ENCODE measurements at regions not wholly inside any gene's neighbourhood (a gene's known extent, or its start where the extent isn't known, plus 50 kb on each side); places are given as distances from the start of the nearest gene placed in this dataset.

DNA sequence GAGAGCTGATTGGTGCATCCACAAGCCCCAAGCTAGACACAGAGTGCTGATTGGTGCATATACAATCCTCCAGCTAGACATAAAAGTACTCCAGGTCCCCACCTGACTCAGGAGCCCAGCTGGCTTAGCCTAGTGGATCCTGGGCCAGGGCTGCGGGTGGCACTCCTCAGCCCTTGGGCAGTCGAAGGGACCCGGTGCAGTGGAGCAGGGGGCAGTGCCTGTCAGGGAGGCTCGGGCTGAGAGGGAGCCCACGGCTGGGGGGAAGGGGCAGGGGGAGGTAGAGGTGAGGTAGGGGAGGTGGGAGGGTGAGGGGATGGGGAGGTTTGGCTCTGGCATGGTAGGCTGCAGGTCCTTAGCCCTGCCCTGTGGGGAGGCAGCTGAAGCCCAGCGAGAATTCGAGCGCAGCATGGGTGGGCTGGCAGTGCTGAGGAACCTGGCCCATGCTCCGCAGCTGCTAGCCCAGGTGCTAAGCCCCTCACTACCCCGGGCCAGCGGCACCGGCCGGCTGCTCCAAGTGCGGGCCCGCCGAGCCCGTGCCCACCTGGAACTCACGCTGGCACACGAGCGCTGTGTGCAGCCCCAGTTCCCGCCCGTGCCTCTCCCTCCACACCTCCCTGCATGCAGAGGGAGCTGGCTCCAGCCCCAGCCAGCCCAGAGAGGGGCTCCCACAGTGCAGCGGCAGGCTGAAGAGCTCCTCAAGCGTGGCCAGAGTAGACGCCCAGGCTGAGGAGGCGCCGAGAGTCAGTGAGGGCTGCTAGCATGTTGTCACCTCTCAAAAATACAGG, 742.8 kb downstream of the FAM181B start:
- H3K9me3 ChIP-seq, result no peaks in the 10 kb centered on the region; the same call in 2 of the 3 replicates
- no peak overlapping the region for H3K4me2 ChIP-seq
- ChIA-PET CTCF (no interaction called here), POLR2A (no interaction called here)
- no peaks in the 10 kb centered on the region for H3K4me1 ChIP-seq
- H3K4me3 ChIP-seq, result no peak overlapping the region
- no peak for ATAC-seq
- no peak for FAIRE-seq
- H3K27ac ChIP-seq, result no peak overlapping the region
- WGBS (ENCODE audit: missing lambda C conversion rate), result 31% methylated on average over 5 of the region's 27 CpGs
- TF ChIP-seq, protein P1, sequence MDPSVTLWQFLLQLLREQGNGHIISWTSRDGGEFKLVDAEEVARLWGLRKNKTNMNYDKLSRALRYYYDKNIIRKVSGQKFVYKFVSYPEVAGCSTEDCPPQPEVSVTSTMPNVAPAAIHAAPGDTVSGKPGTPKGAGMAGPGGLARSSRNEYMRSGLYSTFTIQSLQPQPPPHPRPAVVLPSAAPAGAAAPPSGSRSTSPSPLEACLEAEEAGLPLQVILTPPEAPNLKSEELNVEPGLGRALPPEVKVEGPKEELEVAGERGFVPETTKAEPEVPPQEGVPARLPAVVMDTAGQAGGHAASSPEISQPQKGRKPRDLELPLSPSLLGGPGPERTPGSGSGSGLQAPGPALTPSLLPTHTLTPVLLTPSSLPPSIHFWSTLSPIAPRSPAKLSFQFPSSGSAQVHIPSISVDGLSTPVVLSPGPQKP (IDR thresholded peaks at IDR 0.05; ENCODE audit: low read depth, low read length), result no peak
- TF ChIP-seq HEYL (CRISPR knock-in tag; IDR thresholded peaks at IDR 0.05), result no peak
- no peak for TF ChIP-seq NR3C1 (IDR thresholded peaks at IDR 0.05)
- no peak for TF ChIP-seq RNF2 (IDR thresholded peaks at IDR 0.05; ENCODE audit: borderline replicate concordance, low read depth)
- no peak for TF ChIP-seq ZC3H11A (IDR thresholded peaks at IDR 0.05)
- TF ChIP-seq CHD4 (IDR thresholded peaks at IDR 0.05; ENCODE audit: borderline replicate concordance), result no peak
- TF ChIP-seq CBX8 (IDR thresholded peaks at IDR 0.05), result no peak
- no peak for DNase-seq (ENCODE audit: low read depth in 1 of 2, low spot score in 1 of 2)

DNA sequence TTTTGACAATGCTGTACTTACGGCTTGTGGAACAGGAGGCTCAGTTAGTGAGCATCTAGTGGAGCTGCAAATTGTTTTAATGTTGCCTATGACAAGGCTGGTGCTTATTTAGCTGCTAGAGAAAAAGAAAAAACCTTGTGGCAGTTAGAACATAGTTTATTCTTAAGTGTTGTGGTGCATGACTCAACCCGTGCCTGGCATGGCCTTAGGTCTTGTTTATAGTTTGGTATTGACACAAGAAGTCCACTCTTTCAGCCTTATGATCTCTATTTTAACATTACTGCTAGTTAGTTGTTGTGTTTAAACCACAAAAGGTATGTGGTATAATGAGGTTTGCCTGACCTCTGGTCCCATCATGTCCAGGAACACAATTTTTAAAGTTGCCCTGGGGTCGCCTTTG, 744.6 kb downstream of the FAM181B start:
- Histone ChIP-seq H3K27ac (no peak overlapping the region), H3K9me3 (no peaks in the 10 kb centered on the region; the same call in 2 of the 3 replicates), H3K4me3 (no peak overlapping the region), H3K4me1 (no peaks in the 10 kb centered on the region), H3K4me2 (no peak overlapping the region)
- CTCF ChIA-PET, result interaction anchor here (0.8 kb wide), 1 partner anchor 19 kb away, joined by 3 read pairs; no protein-coding TSS in a partner anchor
- DNase-seq (ENCODE audit: low read depth in 1 of 2, low spot score in 1 of 2), result no peak
- no peak for ATAC-seq
- POLR2A ChIA-PET, result no interaction called here
- FAIRE-seq, result no peak
- TF ChIP-seq HOXA7 (CRISPR knock-in tag; IDR thresholded peaks at IDR 0.05), result no peak
- TF ChIP-seq, protein P2, sequence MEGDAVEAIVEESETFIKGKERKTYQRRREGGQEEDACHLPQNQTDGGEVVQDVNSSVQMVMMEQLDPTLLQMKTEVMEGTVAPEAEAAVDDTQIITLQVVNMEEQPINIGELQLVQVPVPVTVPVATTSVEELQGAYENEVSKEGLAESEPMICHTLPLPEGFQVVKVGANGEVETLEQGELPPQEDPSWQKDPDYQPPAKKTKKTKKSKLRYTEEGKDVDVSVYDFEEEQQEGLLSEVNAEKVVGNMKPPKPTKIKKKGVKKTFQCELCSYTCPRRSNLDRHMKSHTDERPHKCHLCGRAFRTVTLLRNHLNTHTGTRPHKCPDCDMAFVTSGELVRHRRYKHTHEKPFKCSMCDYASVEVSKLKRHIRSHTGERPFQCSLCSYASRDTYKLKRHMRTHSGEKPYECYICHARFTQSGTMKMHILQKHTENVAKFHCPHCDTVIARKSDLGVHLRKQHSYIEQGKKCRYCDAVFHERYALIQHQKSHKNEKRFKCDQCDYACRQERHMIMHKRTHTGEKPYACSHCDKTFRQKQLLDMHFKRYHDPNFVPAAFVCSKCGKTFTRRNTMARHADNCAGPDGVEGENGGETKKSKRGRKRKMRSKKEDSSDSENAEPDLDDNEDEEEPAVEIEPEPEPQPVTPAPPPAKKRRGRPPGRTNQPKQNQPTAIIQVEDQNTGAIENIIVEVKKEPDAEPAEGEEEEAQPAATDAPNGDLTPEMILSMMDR (IDR thresholded peaks at IDR 0.05), result no peak
- no peak for TF ChIP-seq HOXB5 (CRISPR knock-in tag; IDR thresholded peaks at IDR 0.05)
- TF ChIP-seq RCOR1 (IDR thresholded peaks at IDR 0.05; ENCODE audit: low read depth, low read length), result no peak
- no peak for TF ChIP-seq CBX8 (IDR thresholded peaks at IDR 0.05)
- no peak for TF ChIP-seq CBX2 (IDR thresholded peaks at IDR 0.05; ENCODE audit: borderline replicate concordance, low read depth)
- no peak for TF ChIP-seq KDM5A (IDR thresholded peaks at IDR 0.05)
- TF ChIP-seq ZSCAN20 (CRISPR knock-in tag; IDR thresholded peaks at IDR 0.05), result no peak
- TF ChIP-seq POLR2A (IDR thresholded peaks at IDR 0.05; ENCODE audit: low read length), result no peak
- TF ChIP-seq RNF2 (IDR thresholded peaks at IDR 0.05; ENCODE audit: borderline replicate concordance, low read depth), result no peak
- TF ChIP-seq, protein P3, sequence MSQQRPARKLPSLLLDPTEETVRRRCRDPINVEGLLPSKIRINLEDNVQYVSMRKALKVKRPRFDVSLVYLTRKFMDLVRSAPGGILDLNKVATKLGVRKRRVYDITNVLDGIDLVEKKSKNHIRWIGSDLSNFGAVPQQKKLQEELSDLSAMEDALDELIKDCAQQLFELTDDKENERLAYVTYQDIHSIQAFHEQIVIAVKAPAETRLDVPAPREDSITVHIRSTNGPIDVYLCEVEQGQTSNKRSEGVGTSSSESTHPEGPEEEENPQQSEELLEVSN (IDR thresholded peaks at IDR 0.05; ENCODE audit: borderline replicate concordance, low read depth), result no peak
- TF ChIP-seq BHLHE40 (IDR thresholded peaks at IDR 0.05; ENCODE audit: low read depth, low read length), result no peak
- TF ChIP-seq RFX5 (IDR thresholded peaks at IDR 0.05), result no peak
- no peak for TF ChIP-seq ESRRA (IDR thresholded peaks at IDR 0.05; ENCODE audit: borderline replicate concordance, low read length)
- no peak for TF ChIP-seq SMC3 (IDR thresholded peaks at IDR 0.05)
- 4% methylated on average over 3 of the region's 3 CpGs for WGBS (ENCODE audit: missing lambda C conversion rate)

DNA sequence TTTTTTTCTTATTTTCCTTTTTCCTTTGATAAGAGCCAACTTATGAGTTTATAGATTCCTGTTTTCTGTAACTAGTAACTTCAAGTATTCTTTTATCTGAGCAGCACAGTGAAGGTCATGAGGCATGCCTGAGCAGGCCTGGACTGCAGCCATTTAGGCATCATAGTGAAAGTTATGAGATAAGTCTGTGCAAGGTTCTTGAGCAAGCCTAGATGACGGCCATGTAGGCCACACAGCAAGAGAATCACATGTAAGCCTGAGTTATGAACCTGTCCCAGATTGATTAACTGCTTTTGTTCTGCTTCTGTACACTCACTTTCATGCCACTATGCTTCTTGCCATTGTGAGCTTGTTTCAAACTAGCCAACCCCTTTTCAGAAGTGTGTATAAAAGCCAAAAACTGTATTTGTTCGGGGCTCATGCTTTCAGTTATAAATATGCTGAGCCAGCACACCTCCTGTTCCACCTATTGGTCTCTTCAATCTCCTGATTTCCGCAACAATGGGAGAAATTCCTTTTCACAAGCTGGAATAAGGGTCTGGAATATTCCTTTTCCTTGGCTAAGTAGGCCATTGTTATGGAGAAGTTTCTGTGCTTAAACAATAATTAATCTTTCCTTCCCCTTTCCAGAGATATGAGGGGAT, 745.7 kb downstream of the FAM181B start:
- Histone ChIP-seq H3K4me2 (no peak overlapping the region), H3K4me3 (no peak overlapping the region), H3K4me1 (no peaks in the 10 kb centered on the region), H3K27ac (no peak overlapping the region), H3K9me3 (no peaks in the 10 kb centered on the region; the same call in 2 of the 3 replicates)
- ChIA-PET POLR2A (no interaction called here), CTCF (no interaction called here)
- WGBS (ENCODE audit: missing lambda C conversion rate), result 6% methylated on average over 3 of the region's 3 CpGs
- DNase-seq (ENCODE audit: low read depth in 1 of 2, low spot score in 1 of 2), result no peak
- no peak for FAIRE-seq
- no peak for ATAC-seq
- TF ChIP-seq TFCP2L1 (CRISPR knock-in tag; IDR thresholded peaks at IDR 0.05), result no peak
- TF ChIP-seq HEYL (CRISPR knock-in tag; IDR thresholded peaks at IDR 0.05), result no peak
- peak; percentile 75 for TF ChIP-seq MAFK (IDR thresholded peaks at IDR 0.05; ENCODE audit: partially characterized antibody)
- TF ChIP-seq HDAC2 (IDR thresholded peaks at IDR 0.05), result no peak
